IMR-90 (cell line): ENCODE measurements at regions not wholly inside any gene's neighbourhood (a gene's known extent, or its start where the extent isn't known, plus 50 kb on each side); places are given as distances from the start of the nearest gene placed in this dataset.

ENCODE experiments used
- ATAC-seq: fragments of 200-7000 bp; cut with Tn5 transposase; 2 replicates; pipeline ENCODE4 v1.9.1; 2020; ENCODE audit warnings: low read depth, mild to moderate bottlenecking, moderate library complexity
- BruUV-seq: library from RNA; stranded (reverse); fragments of 400-500 nt; replicated peaks from 2 replicates; lab custom pipeline; 2021; lab: Mats Ljungman, UMichigan
- CTCF ChIA-PET: fragments of 300-600 bp; formaldehyde crosslinking; extraction: SDS; loops from one replicate; lab custom pipeline; 2021; ENCODE audit warnings: antibody characterized with exemption; lab: Yijun Ruan, JAX
- POLR2A ChIA-PET: fragments of 300-600 bp; sonication (Branson Sonifier 250); formaldehyde crosslinking; loops from one replicate; lab custom pipeline; 2022; ENCODE audit warnings: antibody characterized with exemption; ENCODE audit not compliant: unreplicated experiment; lab: Charles Lee
- DNase-seq: peaks from one replicate; pipeline ENCODE4 v3.0.0; 2013
- H2AFZ ChIP-seq: replicated peaks from 2 replicates; pipeline ENCODE3; 2013; ENCODE audit warnings: low read length, mild to moderate bottlenecking; ENCODE audit not compliant: poor library complexity
- H2AK5ac ChIP-seq: 2 replicates; pipeline ENCODE4 v1.6.1; 2013; ENCODE audit warnings: low read depth, low read length, inconsistent platforms
- H2AK9ac ChIP-seq: replicated peaks from 2 replicates; pipeline ENCODE3; 2013; ENCODE audit warnings: mild to moderate bottlenecking, low read depth, low read length, moderate library complexity; ENCODE audit not compliant: poor library complexity
- H2BK120ac ChIP-seq: 2 replicates; pipeline ENCODE4 v1.6.1; 2013; ENCODE audit warnings: low read depth, low read length, inconsistent platforms
- H2BK15ac ChIP-seq: 3 replicates; pipeline ENCODE4 v1.6.1; 2013; ENCODE audit warnings: low read depth, low read length, inconsistent platforms
- H2BK20ac ChIP-seq: 2 replicates; pipeline ENCODE4 v1.6.1; 2013; ENCODE audit warnings: low read depth, mild to moderate bottlenecking, inconsistent platforms, low read length, moderate library complexity
- H2BK5ac ChIP-seq: 2 replicates; pipeline ENCODE4 v1.6.1; 2013; ENCODE audit warnings: mild to moderate bottlenecking, low read depth, low read length, inconsistent platforms; ENCODE audit not compliant: poor library complexity, severe bottlenecking
- H3K14ac ChIP-seq: replicated peaks from 2 replicates; pipeline ENCODE4 v1.6.1; 2013; ENCODE audit warnings: low read depth, low read length, inconsistent platforms
- H3K18ac ChIP-seq: 2 replicates; pipeline ENCODE4 v1.6.1; 2013; ENCODE audit warnings: low read depth, low read length, control low read depth
- H3K23ac ChIP-seq: 2 replicates; pipeline ENCODE4 v1.6.1; 2013; ENCODE audit warnings: low read depth, low read length, inconsistent platforms
- H3K27ac ChIP-seq: 2 replicates; pipeline ENCODE4 v1.5.1; 2013; ENCODE audit warnings: mild to moderate bottlenecking, control low read depth, low read length; ENCODE audit not compliant: insufficient read depth
- H3K27me3 ChIP-seq: 2 replicates; pipeline ENCODE4 v1.6.1; 2013; ENCODE audit warnings: low read length; ENCODE audit not compliant: control insufficient read depth, insufficient read depth
- H3K36me3 ChIP-seq: 2 replicates; pipeline ENCODE4 v1.6.1; 2013; ENCODE audit warnings: low read length, mixed read lengths; ENCODE audit not compliant: control insufficient read depth, insufficient read depth
- H3K4ac ChIP-seq: 2 replicates; pipeline ENCODE4 v1.6.1; 2013; ENCODE audit warnings: low read depth, low read length, inconsistent platforms
- H3K4me1 ChIP-seq: 2 replicates; pipeline ENCODE4 v1.6.1; 2013; ENCODE audit warnings: low read length, mixed read lengths; ENCODE audit not compliant: control insufficient read depth, insufficient read depth
- H3K4me2 ChIP-seq: 2 replicates; pipeline ENCODE4 v1.6.1; 2013; ENCODE audit warnings: low read depth, mild to moderate bottlenecking, control low read depth, low read length, moderate library complexity
- H3K4me3 ChIP-seq: 2 replicates; pipeline ENCODE4 v1.5.1; 2013; ENCODE audit warnings: low read depth, mild to moderate bottlenecking, control low read depth, low read length, moderate library complexity; ENCODE audit not compliant: insufficient read depth
- H3K56ac ChIP-seq: 2 replicates; pipeline ENCODE4 v1.6.1; 2013; ENCODE audit warnings: low read length, inconsistent platforms; ENCODE audit not compliant: insufficient read depth; ENCODE audit errors: extremely low read depth
- H3K79me1 ChIP-seq, 2 experiments: 2 replicates each; pipeline ENCODE4 v1.6.1; 2013; ENCODE audit warnings: low read length in 2 of 2, inconsistent platforms in 1 of 2, low read depth in 1 of 2
- H3K9ac ChIP-seq: 2 replicates; pipeline ENCODE4 v1.6.1; 2013; ENCODE audit warnings: low read depth, low read length, control low read depth
- H3K9me1 ChIP-seq: 2 replicates; pipeline ENCODE4 v1.6.1; 2013; ENCODE audit warnings: low read length, inconsistent platforms; ENCODE audit not compliant: insufficient read depth
- H3K9me3 ChIP-seq: 2 replicates; pipeline ENCODE4 v1.6.1; 2013; ENCODE audit warnings: low read length; ENCODE audit not compliant: control insufficient read depth, insufficient read depth
- H4K20me1 ChIP-seq: 2 replicates; pipeline ENCODE4 v1.6.1; 2013; ENCODE audit warnings: low read length, inconsistent platforms; ENCODE audit not compliant: insufficient read depth
- H4K5ac ChIP-seq: 2 replicates; pipeline ENCODE4 v1.6.1; 2013; ENCODE audit warnings: mild to moderate bottlenecking, low read depth, low read length, control low read depth
- H4K8ac ChIP-seq, 2 experiments: 2 replicates each; pipeline ENCODE4 v1.6.1; 2013; ENCODE audit warnings: low read depth in 2 of 2, low read length in 2 of 2, control low read depth in 1 of 2, inconsistent platforms in 1 of 2
- H4K91ac ChIP-seq: 2 replicates; pipeline ENCODE4 v1.6.1; 2013; ENCODE audit warnings: low read depth, low read length, inconsistent platforms; ENCODE audit not compliant: insufficient read depth
- BHLHE40 ChIP-seq: fragments of 150-350 bp; IDR thresholded peaks from 2 replicates; pipeline ENCODE4 v1.6.1; 2016; ENCODE audit warnings: mild to moderate bottlenecking, low read depth, low read length
- CEBPB ChIP-seq: IDR thresholded peaks from 2 replicates; pipeline ENCODE4 v1.6.1; 2012; ENCODE audit warnings: low read depth, low read length, improper control_type of control experiment
- CHD1 ChIP-seq: IDR thresholded peaks from 2 replicates; pipeline ENCODE4 v1.6.1; 2012; ENCODE audit warnings: low read depth, low read length, improper control_type of control experiment
- FOS ChIP-seq: fragments of 150-350 bp; IDR thresholded peaks from 2 replicates; pipeline ENCODE4 v1.6.1; 2016; ENCODE audit warnings: low read depth, low read length
- MAFK ChIP-seq: IDR thresholded peaks from 2 replicates; pipeline ENCODE4 v1.6.1; 2012; ENCODE audit warnings: low read depth, low read length, improper control_type of control experiment
- MAZ ChIP-seq: IDR thresholded peaks from 2 replicates; pipeline ENCODE4 v1.6.1; 2012; ENCODE audit warnings: low read depth, mild to moderate bottlenecking, low read length, improper control_type of control experiment, moderate library complexity, borderline replicate concordance
- MXI1 ChIP-seq: IDR thresholded peaks from 2 replicates; pipeline ENCODE4 v1.6.1; 2012; ENCODE audit warnings: low read depth, mild to moderate bottlenecking, low read length, moderate library complexity, borderline replicate concordance
- NFE2L2 ChIP-seq: fragments of 150-350 bp; IDR thresholded peaks from 2 replicates; pipeline ENCODE4 v1.6.1; 2016; ENCODE audit warnings: low read depth, mild to moderate bottlenecking, low read length
- POLR2A ChIP-seq: IDR thresholded peaks from 2 replicates; pipeline ENCODE4 v1.6.1; 2012; ENCODE audit warnings: mild to moderate bottlenecking, low read depth, low read length
- RAD21 ChIP-seq: IDR thresholded peaks from 2 replicates; pipeline ENCODE4 v1.6.1; 2012; ENCODE audit warnings: low read length, improper control_type of control experiment
- RCOR1 ChIP-seq: IDR thresholded peaks from 2 replicates; pipeline ENCODE4 v1.6.1; 2012; ENCODE audit warnings: mild to moderate bottlenecking, low read length, improper control_type of control experiment; ENCODE audit not compliant: insufficient replicate concordance
- RFX5 ChIP-seq: IDR thresholded peaks from 2 replicates; pipeline ENCODE4 v1.8.0; 2012; ENCODE audit warnings: low read depth, mild to moderate bottlenecking, low read length, moderate library complexity
- SMC3 ChIP-seq: fragments of 150-350 bp; IDR thresholded peaks from 2 replicates; pipeline ENCODE4 v1.6.1; 2016; ENCODE audit warnings: low read depth, mild to moderate bottlenecking, antibody characterized with exemption, low read length, moderate library complexity
- WGBS, 2 experiments: methylation state at CpG; one replicate each; pipeline versions ENCODE4 v1.1.5 to v1.1.7; 2013; ENCODE audit warnings: missing lambda C conversion rate in 2 of 2; ENCODE audit not compliant: insufficient read length in 1 of 2; ENCODE audit errors: extremely low coverage in 2 of 2; 5-methylcytosine and 5-hydroxymethylcytosine counted together
- dilution Hi-C: fragments of 300-500 bp; cut with HindIII; formaldehyde crosslinking; loops from one replicate; pipeline ENCODE4 v1.14.3; 2018; ENCODE audit warnings: low sequenced_read_pairs; ENCODE audit not compliant: unreplicated experiment
- in situ Hi-C: fragments of 300-500 bp; cut with MboI; formaldehyde crosslinking; loops from 3 replicates; pipeline ENCODE4 v1.14.3; 2019; ENCODE audit warnings: low sequenced_read_pairs, inconsistent platforms, mixed read lengths
- intact Hi-C: fragments of 100-400 bp; cut with micrococcal nuclease; formaldehyde crosslinking; loops from 2 replicates; pipeline ENCODE4 v1.10.0; 2022
- TF ChIP-seq, protein P1 (sequence below): fragments of 150-350 bp; IDR thresholded peaks from 2 replicates; pipeline ENCODE4 v1.6.1; 2017; ENCODE audit warnings: mild to moderate bottlenecking, antibody characterized with exemption, low read length, low read depth
- TF ChIP-seq, protein P2 (sequence below): fragments of 150-350 bp; IDR thresholded peaks from 2 replicates; pipeline ENCODE4 v1.6.1; 2016; ENCODE audit warnings: low read depth, mild to moderate bottlenecking, low read length, moderate library complexity, borderline replicate concordance
- TF ChIP-seq, protein P3 (sequence below): conservative IDR thresholded peaks from 2 replicates; pipeline ENCODE4 v1.5.1; 2012; ENCODE audit warnings: mild to moderate bottlenecking, low read depth, low read length, improper control_type of control experiment

DNA sequence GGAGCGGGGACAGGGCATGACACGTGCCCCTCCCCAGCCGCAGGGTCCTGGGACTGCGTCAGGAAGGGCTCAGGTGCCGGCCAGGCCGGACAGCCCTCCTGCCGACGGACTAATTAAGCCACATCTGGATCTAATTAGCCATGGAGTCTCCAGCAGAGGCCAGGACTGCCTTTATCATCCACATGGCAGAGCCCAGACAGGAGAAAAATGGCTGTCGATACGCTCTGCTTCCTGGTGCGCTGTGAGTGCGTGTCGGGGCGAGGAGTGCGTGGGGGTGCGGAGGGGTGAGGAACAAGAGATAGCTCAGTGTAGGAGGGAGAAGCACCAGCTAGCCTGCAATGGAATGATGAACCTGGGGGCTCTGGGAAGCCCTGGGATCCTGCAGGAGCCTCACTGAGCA is 218.8 kb downstream of the IRF8 start:
- Histone ChIP-seq H2AK9ac (no peak overlapping the region), H2BK5ac (no peak overlapping the region), H2AK5ac (no peak overlapping the region; the same call in 1 of the 2 replicates), H3K4me1 (peaks cover 5% of the 10 kb centered on the region; the same call in 1 of the 2 replicates), H2BK20ac (no peak overlapping the region), H2BK120ac (no peak overlapping the region), H2BK15ac (no peak overlapping the region), H3K27me3 (peaks cover 4% of the 10 kb centered on the region), H3K79me1 (no peaks in the 10 kb centered on the region), H3K36me3 (no peaks in the 10 kb centered on the region), H3K23ac (no peak overlapping the region), H3K27ac (no peak overlapping the region), H3K18ac (no peak overlapping the region), H4K91ac (no peak overlapping the region), H3K56ac (no peak overlapping the region), H3K9me3 (no peaks in the 10 kb centered on the region), H3K14ac (no peak overlapping the region), H3K4me2 (no peak overlapping the region), H3K9me1 (peaks cover 9% of the 10 kb centered on the region; the same call in 1 of the 2 replicates), H4K5ac (no peak overlapping the region), H2AFZ (no peak overlapping the region), H3K9ac (no peak overlapping the region), H3K4ac (no peak overlapping the region), H4K8ac (no peak overlapping the region), H3K4me3 (no peak overlapping the region), H4K20me1 (no peaks in the 10 kb centered on the region)
- BruUV-seq: no TSS peak
- ATAC-seq (no peak), DNase-seq (no peak)
- TF ChIP-seq NFE2L2: no peak
- TF ChIP-seq MAFK: no peak
- no peak for TF ChIP-seq CEBPB
- no peak for TF ChIP-seq MXI1
- no peak for TF ChIP-seq FOS
- no peak for TF ChIP-seq CHD1
- no peak for TF ChIP-seq RAD21
- TF ChIP-seq, protein P1, sequence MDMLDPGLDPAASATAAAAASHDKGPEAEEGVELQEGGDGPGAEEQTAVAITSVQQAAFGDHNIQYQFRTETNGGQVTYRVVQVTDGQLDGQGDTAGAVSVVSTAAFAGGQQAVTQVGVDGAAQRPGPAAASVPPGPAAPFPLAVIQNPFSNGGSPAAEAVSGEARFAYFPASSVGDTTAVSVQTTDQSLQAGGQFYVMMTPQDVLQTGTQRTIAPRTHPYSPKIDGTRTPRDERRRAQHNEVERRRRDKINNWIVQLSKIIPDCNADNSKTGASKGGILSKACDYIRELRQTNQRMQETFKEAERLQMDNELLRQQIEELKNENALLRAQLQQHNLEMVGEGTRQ: no peak
- no peak for TF ChIP-seq RFX5
- TF ChIP-seq, protein P2, sequence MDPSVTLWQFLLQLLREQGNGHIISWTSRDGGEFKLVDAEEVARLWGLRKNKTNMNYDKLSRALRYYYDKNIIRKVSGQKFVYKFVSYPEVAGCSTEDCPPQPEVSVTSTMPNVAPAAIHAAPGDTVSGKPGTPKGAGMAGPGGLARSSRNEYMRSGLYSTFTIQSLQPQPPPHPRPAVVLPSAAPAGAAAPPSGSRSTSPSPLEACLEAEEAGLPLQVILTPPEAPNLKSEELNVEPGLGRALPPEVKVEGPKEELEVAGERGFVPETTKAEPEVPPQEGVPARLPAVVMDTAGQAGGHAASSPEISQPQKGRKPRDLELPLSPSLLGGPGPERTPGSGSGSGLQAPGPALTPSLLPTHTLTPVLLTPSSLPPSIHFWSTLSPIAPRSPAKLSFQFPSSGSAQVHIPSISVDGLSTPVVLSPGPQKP: no peak
- no peak for TF ChIP-seq BHLHE40
- TF ChIP-seq, protein P3, sequence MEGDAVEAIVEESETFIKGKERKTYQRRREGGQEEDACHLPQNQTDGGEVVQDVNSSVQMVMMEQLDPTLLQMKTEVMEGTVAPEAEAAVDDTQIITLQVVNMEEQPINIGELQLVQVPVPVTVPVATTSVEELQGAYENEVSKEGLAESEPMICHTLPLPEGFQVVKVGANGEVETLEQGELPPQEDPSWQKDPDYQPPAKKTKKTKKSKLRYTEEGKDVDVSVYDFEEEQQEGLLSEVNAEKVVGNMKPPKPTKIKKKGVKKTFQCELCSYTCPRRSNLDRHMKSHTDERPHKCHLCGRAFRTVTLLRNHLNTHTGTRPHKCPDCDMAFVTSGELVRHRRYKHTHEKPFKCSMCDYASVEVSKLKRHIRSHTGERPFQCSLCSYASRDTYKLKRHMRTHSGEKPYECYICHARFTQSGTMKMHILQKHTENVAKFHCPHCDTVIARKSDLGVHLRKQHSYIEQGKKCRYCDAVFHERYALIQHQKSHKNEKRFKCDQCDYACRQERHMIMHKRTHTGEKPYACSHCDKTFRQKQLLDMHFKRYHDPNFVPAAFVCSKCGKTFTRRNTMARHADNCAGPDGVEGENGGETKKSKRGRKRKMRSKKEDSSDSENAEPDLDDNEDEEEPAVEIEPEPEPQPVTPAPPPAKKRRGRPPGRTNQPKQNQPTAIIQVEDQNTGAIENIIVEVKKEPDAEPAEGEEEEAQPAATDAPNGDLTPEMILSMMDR: no peak
- TF ChIP-seq SMC3: no peak
- no peak for TF ChIP-seq MAZ
- no peak for TF ChIP-seq POLR2A
- TF ChIP-seq RCOR1: no peak
- in situ Hi-C loops (no loop called here), dilution Hi-C loops (no loop called here), intact Hi-C loops (no loop called here)
- ChIA-PET POLR2A (no interaction called here), CTCF (no interaction called here)
- 76% methylated on average over 6 of the region's 16 CpGs; no CpG with 5 or more reads in 1 of the 2 experiments for WGBS, 2 experiments
